Neural crest cell (in vitro differentiated cells): ENCODE measurements at regions not wholly inside any gene's neighbourhood (a gene's known extent, or its start where the extent isn't known, plus 50 kb on each side); places are given as distances from the start of the nearest gene placed in this dataset.

Experiments
- DNase-seq: peaks from one replicate; pipeline ENCODE4 v3.0.0; 2021; ENCODE audit warnings: low read depth, mixed read lengths, low spot score
- H3K27ac Mint-ChIP-seq: one replicate; pipeline ENCODE4 v1.8.0; 2021; ENCODE audit warnings: mild to moderate bottlenecking, mixed read lengths; ENCODE audit not compliant: unreplicated experiment
- H3K27me3 Mint-ChIP-seq: 2 replicates; pipeline ENCODE4 v1.8.0; 2021; ENCODE audit warnings: low read depth, mild to moderate bottlenecking, mixed read lengths
- H3K36me3 Mint-ChIP-seq: 2 replicates; pipeline ENCODE4 v1.8.0; 2021; ENCODE audit warnings: low read depth, mild to moderate bottlenecking, mixed read lengths
- H3K4me1 Mint-ChIP-seq: 2 replicates; pipeline ENCODE4 v1.8.0; 2021; ENCODE audit warnings: mixed read lengths
- H3K4me3 Mint-ChIP-seq: one replicate; pipeline ENCODE4 v1.8.0; 2021; ENCODE audit warnings: mild to moderate bottlenecking, mixed read lengths
- H3K9me3 Mint-ChIP-seq: 2 replicates; pipeline ENCODE4 v1.8.0; 2021; ENCODE audit warnings: mixed read lengths
- CTCF ChIP-seq: fragments of 200-600 bp; sonication (generic); conservative IDR thresholded peaks from 2 replicates; pipeline ENCODE4 v1.5.0; 2021; ENCODE audit warnings: antibody characterized with exemption, mild to moderate bottlenecking

DNA sequence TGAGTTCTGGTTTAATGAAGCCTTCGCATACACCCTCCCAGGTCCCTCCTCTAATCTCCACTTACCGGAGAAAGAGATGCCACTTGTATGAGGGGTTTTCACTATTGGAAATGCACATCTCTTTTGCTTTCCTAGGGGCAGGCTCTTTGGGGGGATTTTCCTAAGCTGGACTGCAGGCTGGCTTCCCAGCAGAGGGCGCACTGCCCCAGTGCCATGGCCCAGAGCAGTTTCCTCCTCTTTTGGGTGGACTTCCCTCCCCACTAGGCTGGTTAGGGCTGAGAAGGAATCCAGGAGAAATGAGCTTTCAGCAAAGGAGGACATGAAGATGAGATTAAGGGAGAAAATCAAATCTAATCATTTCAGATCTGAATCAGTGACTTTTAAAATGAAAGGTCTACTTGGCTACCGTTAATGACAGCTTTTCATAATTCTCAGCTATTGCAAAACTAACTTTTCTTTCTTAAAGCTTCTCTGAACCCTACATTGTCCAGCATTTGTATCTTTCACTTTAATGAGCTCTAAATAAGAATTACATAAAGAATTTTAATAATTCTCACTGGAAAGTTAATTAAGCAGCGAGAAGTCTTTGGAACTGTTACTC lies 784.1 kb upstream of the FANCL start:
- Mint-ChIP-seq H3K36me3 (no peaks in the 10 kb centered on the region), H3K27ac (no peak overlapping the region), H3K9me3 (no peaks in the 10 kb centered on the region), H3K4me3 (no peak overlapping the region), H3K4me1 (no peaks in the 10 kb centered on the region), H3K27me3 (no peaks in the 10 kb centered on the region)
- DNase-seq = peak; percentile 59
- TF ChIP-seq CTCF = peak; percentile 75

- Mint-ChIP-seq H3K27me3 (no peaks in the 10 kb centered on the region), H3K27ac (no peak overlapping the region), H3K9me3 (no peaks in the 10 kb centered on the region), H3K4me3 (no peak overlapping the region), H3K36me3 (no peaks in the 10 kb centered on the region), H3K4me1 (peaks cover 4% of the 10 kb centered on the region)
- no peak for TF ChIP-seq CTCF
- no peak for DNase-seq
Measured at GRCh38 chr2:59021786-59022185, 780.7 kb upstream of the FANCL start.

- TF ChIP-seq CTCF = no peak
- no peak overlapping the region for H3K27ac Mint-ChIP-seq
- H3K4me1 Mint-ChIP-seq = peaks cover 4% of the 10 kb centered on the region
- H3K4me3 Mint-ChIP-seq = no peak overlapping the region
- DNase-seq = no peak
- H3K9me3 Mint-ChIP-seq = peaks cover 7% of the 10 kb centered on the region
- no peaks in the 10 kb centered on the region for H3K36me3 Mint-ChIP-seq
- no peaks in the 10 kb centered on the region for H3K27me3 Mint-ChIP-seq
Measured at GRCh38 chr2:59019566-59020159, 778.5 kb upstream of the FANCL start.

GRCh38 chr2:59018737-59019136 lies 777.6 kb upstream of the FANCL start:
- Mint-ChIP-seq H3K4me3 (no peak overlapping the region), H3K4me1 (peaks cover 4% of the 10 kb centered on the region), H3K9me3 (peaks cover 9% of the 10 kb centered on the region), H3K27ac (no peak overlapping the region), H3K27me3 (no peaks in the 10 kb centered on the region), H3K36me3 (no peaks in the 10 kb centered on the region)
- TF ChIP-seq CTCF = no peak
- DNase-seq = no peak

GRCh38 chr2:59015027-59015426 lies 773.9 kb upstream of the FANCL start:
- Mint-ChIP-seq H3K36me3 (no peaks in the 10 kb centered on the region), H3K4me3 (no peak overlapping the region), H3K27me3 (no peaks in the 10 kb centered on the region), H3K4me1 (peaks cover 4% of the 10 kb centered on the region), H3K27ac (no peak overlapping the region), H3K9me3 (peaks cover 16% of the 10 kb centered on the region)
- no peak for DNase-seq
- no peak for TF ChIP-seq CTCF
